ENCODE measurements at regions not wholly inside any gene's neighbourhood (a gene's known extent, or its start where the extent isn't known, plus 50 kb on each side); places are given as distances from the start of the nearest gene placed in this dataset.
"Not testable (repeated sequence)": the region's sequence is repeated elsewhere in the genome, so short reads cannot be mapped to it uniquely, and the experiment has no call there.

GRCh38 chr22:35138521-35138920, 72.6 kb downstream of the ISX start:
- no peak for FAIRE-seq

GRCh38 chr22:35140879-35141745, 75.2 kb downstream of the ISX start:
- FAIRE-seq: no peak

- no peak for FAIRE-seq
Observed at GRCh38 chr22:35148381-35148780, 82.4 kb downstream of the ISX start.

GRCh38 chr22:35148866-35149548, 83.0 kb downstream of the ISX start:
- no peak for FAIRE-seq

GRCh38 chr22:35150183-35151107, 84.5 kb downstream of the ISX start:
- FAIRE-seq: no peak

GRCh38 chr22:35152316-35152715, 86.4 kb downstream of the ISX start:
- FAIRE-seq: no peak

GRCh38 chr22:35154937-35155387, 89.0 kb downstream of the ISX start:
- FAIRE-seq: no peak

- no peak for FAIRE-seq
Observed at GRCh38 chr22:35155403-35156025, 89.6 kb downstream of the ISX start.

- no peak for FAIRE-seq
Observed at GRCh38 chr22:35156945-35157344, 91.0 kb downstream of the ISX start.

GRCh38 chr22:35158336-35158735, 92.4 kb downstream of the ISX start:
- FAIRE-seq: no peak

- no peak for FAIRE-seq
Observed at GRCh38 chr22:35159343-35159742, 93.4 kb downstream of the ISX start.

- no peak for FAIRE-seq
Observed at GRCh38 chr22:35160268-35160667, 94.3 kb downstream of the ISX start.

- not testable (repeated sequence) for FAIRE-seq
Observed at GRCh38 chr22:35165896-35166295, 91.4 kb upstream of the HMGXB4 start.

GRCh38 chr22:35170716-35171697, 86.3 kb upstream of the HMGXB4 start:
- FAIRE-seq: no peak

GRCh38 chr22:35172442-35172841, 84.9 kb upstream of the HMGXB4 start:
- no peak for FAIRE-seq

- FAIRE-seq: no peak
Observed at GRCh38 chr22:35173655-35174054, 83.6 kb upstream of the HMGXB4 start.

- no peak for FAIRE-seq
Observed at GRCh38 chr22:35174401-35175038, 82.8 kb upstream of the HMGXB4 start.

GRCh38 chr22:35175392-35175791, 81.9 kb upstream of the HMGXB4 start:
- no peak for FAIRE-seq

GRCh38 chr22:35177811-35178210, 79.5 kb upstream of the HMGXB4 start:
- FAIRE-seq: no peak

- FAIRE-seq: no peak
Observed at GRCh38 chr22:35178446-35178845, 78.8 kb upstream of the HMGXB4 start.

GRCh38 chr22:35183917-35184316, 73.4 kb upstream of the HMGXB4 start:
- no peak for FAIRE-seq
